HEK293 (cell line): ENCODE measurements at regions not wholly inside any gene's neighbourhood (a gene's known extent, or its start where the extent isn't known, plus 50 kb on each side); places are given as distances from the start of the nearest gene placed in this dataset.

ENCODE experiments used
- CTCF ChIA-PET: fragments of 350-600 bp; formaldehyde crosslinking; extraction: SDS; loops from one replicate; lab custom pipeline; 2021; ENCODE audit warnings: antibody characterized with exemption; lab: Yijun Ruan, JAX
- POLR2A ChIA-PET: fragments of 300-600 bp; formaldehyde crosslinking; extraction: SDS; loops from one replicate; lab custom pipeline; 2020; ENCODE audit warnings: antibody characterized with exemption, inconsistent platforms; lab: Yijun Ruan, JAX
- H3K27ac ChIP-seq: fragments of 200-500 bp; sonication (Bioruptor generic); 2 replicates; pipeline ENCODE4 v1.5.1; 2014; ENCODE audit warnings: low read depth, low read length, control low read depth, inconsistent platforms; ENCODE audit errors: extremely low read depth
- H3K36me3 ChIP-seq, 2 experiments: fragments of 200-500 bp in 1 of 2; sonication (Bioruptor generic) in 1 of 2; 1 replicate in 1 of 2; 2 replicates in 1 of 2; pipeline ENCODE4 v1.5.1; 2014 to 2017; ENCODE audit warnings: inconsistent platforms in 2 of 2, low read length in 2 of 2; ENCODE audit not compliant: control insufficient read depth in 2 of 2, insufficient read depth in 1 of 2
- H3K4me1 ChIP-seq: fragments of 200-500 bp; sonication (Bioruptor generic); 2 replicates; pipeline ENCODE4 v1.5.1; 2014; ENCODE audit warnings: mild to moderate bottlenecking, low read length, inconsistent platforms; ENCODE audit not compliant: control insufficient read depth, insufficient read depth
- H3K4me3 ChIP-seq: 2 replicates; pipeline ENCODE4 v1.5.1; 2011; ENCODE audit warnings: low read depth, mild to moderate bottlenecking, control low read depth, low read length, moderate library complexity
- H3K9me3 ChIP-seq: fragments of 200-500 bp; sonication (Bioruptor generic); 2 replicates; pipeline ENCODE4 v1.5.1; 2014; ENCODE audit warnings: low read depth, low read length, inconsistent platforms; ENCODE audit not compliant: control insufficient read depth, insufficient read depth
- FEZF1 ChIP-seq: fragments of 450-650 bp; formaldehyde crosslinking; IDR thresholded peaks from 2 replicates; pipeline ENCODE4 v1.5.1; 2016; ENCODE audit warnings: missing biosample characterization, missing genetic modification characterization
- GFI1B ChIP-seq: fragments of 450-650 bp; formaldehyde crosslinking; IDR thresholded peaks from 2 replicates; pipeline ENCODE4 v1.5.1; 2016; ENCODE audit warnings: missing biosample characterization, missing genetic modification characterization
- GLIS1 ChIP-seq: fragments of 450-650 bp; formaldehyde crosslinking; IDR thresholded peaks from 2 replicates; pipeline ENCODE4 v1.5.1; 2016; ENCODE audit warnings: missing biosample characterization, missing genetic modification characterization
- HOXA7 ChIP-seq: sonication (generic); formaldehyde crosslinking; IDR thresholded peaks from 2 replicates; pipeline ENCODE4 v1.8.1; 2022; ENCODE audit warnings: missing genetic modification reagents, borderline replicate concordance
- KLF16 ChIP-seq: fragments of 450-650 bp; formaldehyde crosslinking; IDR thresholded peaks from 2 replicates; pipeline ENCODE4 v1.5.1; 2017; ENCODE audit warnings: missing biosample characterization, missing genetic modification characterization
- MYNN ChIP-seq: fragments of 450-650 bp; formaldehyde crosslinking; IDR thresholded peaks from 2 replicates; pipeline ENCODE4 v1.5.1; 2016; ENCODE audit warnings: missing biosample characterization, missing genetic modification characterization, borderline replicate concordance
- SP7 ChIP-seq: fragments of 450-650 bp; formaldehyde crosslinking; IDR thresholded peaks from 2 replicates; pipeline ENCODE4 v1.5.1; 2016; ENCODE audit warnings: missing biosample characterization, missing genetic modification characterization
- ZBTB1 ChIP-seq: fragments of 450-650 bp; formaldehyde crosslinking; IDR thresholded peaks from 2 replicates; pipeline ENCODE4 v1.5.1; 2016; ENCODE audit warnings: missing biosample characterization, missing genetic modification characterization
- ZBTB10 ChIP-seq: fragments of 450-650 bp; formaldehyde crosslinking; IDR thresholded peaks from 2 replicates; pipeline ENCODE4 v1.5.1; 2016; ENCODE audit warnings: missing biosample characterization, missing genetic modification characterization
- ZFP41 ChIP-seq: fragments of 450-650 bp; formaldehyde crosslinking; IDR thresholded peaks from 2 replicates; pipeline ENCODE4 v1.5.1; 2016; ENCODE audit warnings: missing biosample characterization, missing genetic modification characterization, borderline replicate concordance
- ZFP69B ChIP-seq: fragments of 450-650 bp; formaldehyde crosslinking; IDR thresholded peaks from 2 replicates; pipeline ENCODE4 v1.5.1; 2016; ENCODE audit warnings: missing biosample characterization, missing genetic modification characterization
- ZNF223 ChIP-seq: fragments of 450-650 bp; formaldehyde crosslinking; IDR thresholded peaks from 2 replicates; pipeline ENCODE4 v1.5.1; 2016; ENCODE audit warnings: missing biosample characterization, missing genetic modification characterization
- ZNF239 ChIP-seq: fragments of 450-650 bp; formaldehyde crosslinking; IDR thresholded peaks from 2 replicates; pipeline ENCODE4 v1.5.1; 2016; ENCODE audit warnings: missing biosample characterization, missing genetic modification characterization
- ZNF248 ChIP-seq: fragments of 450-650 bp; formaldehyde crosslinking; IDR thresholded peaks from 2 replicates; pipeline ENCODE4 v1.5.1; 2017; ENCODE audit warnings: missing biosample characterization, missing genetic modification characterization
- ZNF266 ChIP-seq: fragments of 450-650 bp; formaldehyde crosslinking; IDR thresholded peaks from 2 replicates; pipeline ENCODE4 v1.5.1; 2016; ENCODE audit warnings: missing biosample characterization, missing genetic modification characterization, low read depth
- ZNF341 ChIP-seq: fragments of 450-650 bp; formaldehyde crosslinking; IDR thresholded peaks from 2 replicates; pipeline ENCODE4; 2016; ENCODE audit warnings: low read depth, missing biosample characterization, missing genetic modification characterization
- ZNF366 ChIP-seq: fragments of 450-650 bp; formaldehyde crosslinking; conservative IDR thresholded peaks from 2 replicates; pipeline ENCODE4 v1.5.1; 2016; ENCODE audit warnings: missing biosample characterization, missing genetic modification characterization
- ZNF37A ChIP-seq: fragments of 450-650 bp; IDR thresholded peaks from 2 replicates; pipeline ENCODE4 v1.5.1; 2018; ENCODE audit warnings: missing biosample characterization, missing genetic modification characterization
- ZNF416 ChIP-seq: fragments of 450-650 bp; formaldehyde crosslinking; IDR thresholded peaks from 2 replicates; pipeline ENCODE4 v1.5.1; 2016; ENCODE audit warnings: missing biosample characterization, missing genetic modification characterization
- ZNF521 ChIP-seq: fragments of 450-650 bp; formaldehyde crosslinking; IDR thresholded peaks from 2 replicates; pipeline ENCODE4 v1.5.1; 2017; ENCODE audit warnings: missing biosample characterization, mild to moderate bottlenecking, missing genetic modification characterization
- ZNF580 ChIP-seq: fragments of 450-650 bp; formaldehyde crosslinking; IDR thresholded peaks from 2 replicates; pipeline ENCODE4 v1.5.1; 2016; ENCODE audit warnings: missing biosample characterization, missing genetic modification characterization
- ZNF621 ChIP-seq: fragments of 450-650 bp; formaldehyde crosslinking; IDR thresholded peaks from 2 replicates; pipeline ENCODE4 v1.5.1; 2017; ENCODE audit warnings: missing biosample characterization, missing genetic modification characterization
- ZNF645 ChIP-seq: fragments of 450-650 bp; formaldehyde crosslinking; IDR thresholded peaks from 2 replicates; pipeline ENCODE4; 2016; ENCODE audit warnings: missing biosample characterization, missing genetic modification characterization
- ZNF654 ChIP-seq: fragments of 450-650 bp; formaldehyde crosslinking; IDR thresholded peaks from 2 replicates; pipeline ENCODE4 v1.5.1; 2016; ENCODE audit warnings: low read depth, missing biosample characterization, missing genetic modification characterization
- ZNF658 ChIP-seq: fragments of 450-650 bp; formaldehyde crosslinking; IDR thresholded peaks from 2 replicates; pipeline ENCODE4; 2016; ENCODE audit warnings: missing biosample characterization, missing genetic modification characterization
- ZNF670 ChIP-seq: fragments of 450-650 bp; formaldehyde crosslinking; IDR thresholded peaks from 2 replicates; pipeline ENCODE4 v1.5.1; 2016; ENCODE audit warnings: missing biosample characterization, missing genetic modification characterization, low read depth
- ZNF692 ChIP-seq: fragments of 450-650 bp; formaldehyde crosslinking; IDR thresholded peaks from 2 replicates; pipeline ENCODE4 v1.5.1; 2016; ENCODE audit warnings: missing biosample characterization, missing genetic modification characterization
- ZNF837 ChIP-seq: fragments of 450-650 bp; formaldehyde crosslinking; IDR thresholded peaks from 2 replicates; pipeline ENCODE4 v1.5.1; 2016; ENCODE audit warnings: missing biosample characterization, missing genetic modification characterization
- ZSCAN23 ChIP-seq: fragments of 450-650 bp; formaldehyde crosslinking; IDR thresholded peaks from 2 replicates; pipeline ENCODE4 v1.5.1; 2016; ENCODE audit warnings: missing biosample characterization, missing genetic modification characterization
- TF ChIP-seq, protein P1 (sequence below): fragments of 450-650 bp; formaldehyde crosslinking; IDR thresholded peaks from 2 replicates; pipeline ENCODE4 v1.5.1; 2016; ENCODE audit warnings: missing biosample characterization, missing genetic modification characterization
- TF ChIP-seq, protein P2 (sequence below): IDR thresholded peaks from 2 replicates; pipeline ENCODE4 v1.6.1; 2011; ENCODE audit warnings: mild to moderate bottlenecking, low read depth, low read length, borderline replicate concordance

- no peak overlapping the region for H3K4me3 ChIP-seq
- H3K27ac ChIP-seq = no peak overlapping the region
- no peaks in the 10 kb centered on the region for H3K36me3 ChIP-seq
- POLR2A ChIA-PET = no interaction called here
- CTCF ChIA-PET = no interaction called here
- H3K4me1 ChIP-seq = no peaks in the 10 kb centered on the region
- no peaks in the 10 kb centered on the region for H3K9me3 ChIP-seq
- no peak for TF ChIP-seq ZNF670
- TF ChIP-seq ZSCAN23 (tag by site-specific recombination) = no peak
- no peak for TF ChIP-seq ZNF521 (tag by site-specific recombination)
- no peak for TF ChIP-seq ZNF239 (tag by site-specific recombination)
- no peak for TF ChIP-seq ZNF654 (tag by site-specific recombination)
- TF ChIP-seq ZFP69B (tag by site-specific recombination) = no peak
- TF ChIP-seq, protein P1, sequence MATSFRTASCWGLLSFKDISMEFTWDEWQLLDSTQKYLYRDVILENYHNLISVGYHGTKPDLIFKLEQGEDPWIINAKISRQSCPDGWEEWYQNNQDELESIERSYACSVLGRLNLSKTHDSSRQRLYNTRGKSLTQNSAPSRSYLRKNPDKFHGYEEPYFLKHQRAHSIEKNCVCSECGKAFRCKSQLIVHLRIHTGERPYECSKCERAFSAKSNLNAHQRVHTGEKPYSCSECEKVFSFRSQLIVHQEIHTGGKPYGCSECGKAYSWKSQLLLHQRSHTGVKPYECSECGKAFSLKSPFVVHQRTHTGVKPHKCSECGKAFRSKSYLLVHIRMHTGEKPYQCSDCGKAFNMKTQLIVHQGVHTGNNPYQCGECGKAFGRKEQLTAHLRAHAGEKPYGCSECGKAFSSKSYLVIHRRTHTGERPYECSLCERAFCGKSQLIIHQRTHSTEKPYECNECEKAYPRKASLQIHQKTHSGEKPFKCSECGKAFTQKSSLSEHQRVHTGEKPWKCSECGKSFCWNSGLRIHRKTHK (tag by site-specific recombination) = no peak
- TF ChIP-seq HOXA7 = no peak
- no peak for TF ChIP-seq GFI1B (tag by site-specific recombination)
- TF ChIP-seq ZNF837 (tag by site-specific recombination) = no peak
- TF ChIP-seq ZBTB1 (tag by site-specific recombination) = no peak
- no peak for TF ChIP-seq ZNF621 (tag by site-specific recombination)
- TF ChIP-seq ZNF223 (tag by site-specific recombination) = no peak
- TF ChIP-seq ZNF366 (tag by site-specific recombination) = no peak
- TF ChIP-seq MYNN (tag by site-specific recombination) = no peak
These were observed 1797.9 kb upstream of the PIK3C3 start for GRCh38 chr18:40157120-40157519.

- H3K36me3 ChIP-seq = no peaks in the 10 kb centered on the region
- H3K9me3 ChIP-seq = no peaks in the 10 kb centered on the region
- H3K27ac ChIP-seq = no peak overlapping the region
- H3K4me1 ChIP-seq = no peaks in the 10 kb centered on the region
- ChIA-PET CTCF (no interaction called here), POLR2A (no interaction called here)
- TF ChIP-seq HOXA7 = no peak
- no peak for TF ChIP-seq SP7 (tag by site-specific recombination)
- TF ChIP-seq ZNF248 (tag by site-specific recombination) = no peak
- TF ChIP-seq ZNF645 = no peak
- no peak for TF ChIP-seq FEZF1 (tag by site-specific recombination)
- TF ChIP-seq ZNF341 = no peak
- no peak for TF ChIP-seq ZFP41 (tag by site-specific recombination)
- TF ChIP-seq ZNF658 (tag by site-specific recombination) = no peak
- no peak for TF ChIP-seq ZNF266 (tag by site-specific recombination)
- no peak for TF ChIP-seq ZNF692
- no peak for TF ChIP-seq KLF16 (tag by site-specific recombination)
- TF ChIP-seq, protein P2, sequence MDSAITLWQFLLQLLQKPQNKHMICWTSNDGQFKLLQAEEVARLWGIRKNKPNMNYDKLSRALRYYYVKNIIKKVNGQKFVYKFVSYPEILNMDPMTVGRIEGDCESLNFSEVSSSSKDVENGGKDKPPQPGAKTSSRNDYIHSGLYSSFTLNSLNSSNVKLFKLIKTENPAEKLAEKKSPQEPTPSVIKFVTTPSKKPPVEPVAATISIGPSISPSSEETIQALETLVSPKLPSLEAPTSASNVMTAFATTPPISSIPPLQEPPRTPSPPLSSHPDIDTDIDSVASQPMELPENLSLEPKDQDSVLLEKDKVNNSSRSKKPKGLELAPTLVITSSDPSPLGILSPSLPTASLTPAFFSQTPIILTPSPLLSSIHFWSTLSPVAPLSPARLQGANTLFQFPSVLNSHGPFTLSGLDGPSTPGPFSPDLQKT = no peak
- TF ChIP-seq ZNF416 (tag by site-specific recombination) = no peak
- no peak for TF ChIP-seq ZBTB10 (tag by site-specific recombination)
- no peak for TF ChIP-seq ZNF37A
- no peak for TF ChIP-seq ZNF580 (tag by site-specific recombination)
- no peak for TF ChIP-seq GLIS1
- no peak overlapping the region for H3K4me3 ChIP-seq
These were observed 1802.2 kb upstream of the PIK3C3 start for GRCh38 chr18:40152859-40153258.
